Subcutaneous abdominal adipose tissue (tissue), 5 donors: ENCODE measurements at regions not wholly inside any gene's neighbourhood (a gene's known extent, or its start where the extent isn't known, plus 50 kb on each side); places are given as distances from the start of the nearest gene placed in this dataset.

ENCODE experiments used
- H3K27ac ChIP-seq: one replicate; pipeline ENCODE4 v1.7.0; 2013; ENCODE audit warnings: low read depth, mild to moderate bottlenecking, inconsistent platforms, low read length, moderate library complexity
- H3K27me3 ChIP-seq, 5 donors: one replicate each; pipeline ENCODE4 v1.7.0; 2013; ENCODE audit warnings: low read length in 5 of 5, inconsistent platforms in 1 of 5; ENCODE audit not compliant: control insufficient read depth in 5 of 5, insufficient read depth in 4 of 5
- H3K36me3 ChIP-seq, 5 donors: one replicate each; pipeline ENCODE4 v1.7.0; 2013; ENCODE audit warnings: low read length in 5 of 5; ENCODE audit not compliant: control insufficient read depth in 5 of 5, insufficient read depth in 5 of 5
- H3K4me1 ChIP-seq, 5 donors: one replicate each; pipeline ENCODE4 v1.7.0; 2013; ENCODE audit warnings: low read length in 5 of 5, mild to moderate bottlenecking in 3 of 5, moderate library complexity in 1 of 5; ENCODE audit not compliant: control insufficient read depth in 5 of 5, insufficient read depth in 5 of 5
- H3K4me3 ChIP-seq, 5 donors: one replicate each; pipeline ENCODE4 v1.7.0; 2013; ENCODE audit warnings: low read length in 5 of 5, low read depth in 1 of 5
- H3K9ac ChIP-seq, 5 donors: one replicate each; pipeline ENCODE4 v1.7.0; 2013; ENCODE audit warnings: low read length in 5 of 5, mild to moderate bottlenecking in 4 of 5, moderate library complexity in 3 of 5
- H3K9me3 ChIP-seq, 5 donors: one replicate each; pipeline ENCODE4 v1.7.0; 2013; ENCODE audit warnings: low read length in 5 of 5; ENCODE audit not compliant: control insufficient read depth in 5 of 5
- donor health status: healthy.
- donor health status: healthy.
- donor health status: healthy.
- donor health status: healthy.
- donor health status: healthy.

DNA sequence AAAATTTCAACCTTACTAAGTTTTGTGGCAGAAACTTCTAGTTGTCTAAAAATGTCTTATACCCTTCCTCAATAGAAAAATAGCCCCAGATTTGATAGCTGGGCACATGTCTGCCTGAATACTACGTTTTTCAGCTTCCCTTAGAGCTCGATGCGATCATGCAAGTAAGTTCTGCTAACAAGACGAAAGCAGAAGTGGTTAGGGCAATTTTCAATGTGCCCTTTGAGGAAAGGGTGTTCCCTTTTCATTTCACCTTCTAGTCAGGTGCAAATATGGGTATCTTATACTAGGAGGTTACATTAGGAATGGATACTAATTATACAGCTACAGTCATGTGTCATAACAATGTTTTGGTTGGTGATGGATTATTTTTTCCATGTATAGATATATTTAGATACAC is 1572.1 kb upstream of the LRRTM1 start:
- Histone ChIP-seq H3K4me3 (no peak overlapping the region), H3K9me3 (no peaks in the 10 kb centered on the region), H3K27me3 (no peaks in the 10 kb centered on the region), H3K27ac (no peak overlapping the region), H3K4me1 (no peaks in the 10 kb centered on the region), H3K9ac (no peak overlapping the region), H3K36me3 (no peaks in the 10 kb centered on the region)

DNA sequence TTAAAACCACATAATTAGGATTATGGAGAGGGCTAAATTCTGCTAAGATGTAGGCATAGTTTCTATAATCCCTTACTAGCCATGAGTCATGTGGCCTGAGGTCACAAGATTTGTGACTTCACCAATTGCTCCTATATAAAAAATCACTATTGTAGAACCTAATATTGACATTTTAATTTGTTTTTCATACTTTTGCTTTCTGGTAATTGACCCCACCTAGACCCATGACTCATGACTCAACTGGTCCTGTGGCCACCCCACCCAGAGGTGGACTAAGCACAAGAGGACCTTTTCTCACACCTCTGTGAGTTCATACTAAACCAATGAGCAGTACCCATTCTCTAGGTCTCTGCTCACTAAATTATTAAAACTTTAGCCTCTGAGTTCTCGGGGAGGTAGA is 1567.5 kb upstream of the LRRTM1 start:
- H3K4me3 ChIP-seq: no peak overlapping the region
- no peak overlapping the region for H3K27ac ChIP-seq
- H3K36me3 ChIP-seq: no peaks in the 10 kb centered on the region

GRCh38 chr2:81870119-81870518 is 1565.6 kb upstream of the LRRTM1 start:
- Histone ChIP-seq H3K4me1 (peaks cover 0 to 5% (median 0%) of the 10 kb centered on the region in 5 donors), H3K4me3 (no peak overlapping the region), H3K27ac (no peak overlapping the region), H3K9me3 (no peaks in the 10 kb centered on the region), H3K9ac (no peak overlapping the region), H3K36me3 (no peaks in the 10 kb centered on the region), H3K27me3 (no peaks in the 10 kb centered on the region)

More for the DNA sequence above, 1567.5 kb upstream of the LRRTM1 start:
- Histone ChIP-seq H3K9ac (no peak overlapping the region), H3K9me3 (no peaks in the 10 kb centered on the region), H3K4me1 (peaks cover 0 to 4% (median 0%) of the 10 kb centered on the region in 5 donors), H3K27me3 (no peaks in the 10 kb centered on the region)

GRCh38 chr2:81858998-81859397 is 1554.4 kb upstream of the LRRTM1 start:
- Histone ChIP-seq H3K9ac (no peak overlapping the region), H3K9me3 (no peaks in the 10 kb centered on the region), H3K27ac (no peak overlapping the region), H3K27me3 (no peaks in the 10 kb centered on the region), H3K4me3 (no peak overlapping the region), H3K36me3 (no peaks in the 10 kb centered on the region), H3K4me1 (no peaks in the 10 kb centered on the region)

DNA sequence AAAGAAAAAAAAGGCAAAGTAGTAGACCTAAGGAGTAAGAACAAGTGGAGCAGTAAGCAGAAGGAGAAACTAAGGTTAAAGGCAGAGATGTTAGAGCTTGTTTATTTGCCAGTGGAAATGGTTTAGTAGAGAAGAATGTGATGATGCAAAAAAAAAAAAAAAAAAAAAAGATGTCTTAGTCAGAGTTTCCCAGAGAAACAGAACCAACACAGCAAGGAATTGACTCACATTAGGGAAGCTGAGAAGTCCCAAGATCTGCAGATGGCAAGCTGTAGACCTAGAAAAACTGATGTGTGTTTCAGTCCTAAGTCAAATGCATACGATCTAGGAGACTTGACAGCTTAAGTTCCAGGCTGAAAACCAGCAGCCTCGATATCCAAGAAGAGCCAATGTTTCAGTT is 1548.8 kb upstream of the LRRTM1 start:
- H3K27me3 ChIP-seq: no peaks in the 10 kb centered on the region
- no peaks in the 10 kb centered on the region for H3K4me1 ChIP-seq
- no peaks in the 10 kb centered on the region for H3K36me3 ChIP-seq
- H3K9ac ChIP-seq: no peak overlapping the region
- H3K27ac ChIP-seq: no peak overlapping the region
- no peaks in the 10 kb centered on the region for H3K9me3 ChIP-seq
- no peak overlapping the region for H3K4me3 ChIP-seq

DNA sequence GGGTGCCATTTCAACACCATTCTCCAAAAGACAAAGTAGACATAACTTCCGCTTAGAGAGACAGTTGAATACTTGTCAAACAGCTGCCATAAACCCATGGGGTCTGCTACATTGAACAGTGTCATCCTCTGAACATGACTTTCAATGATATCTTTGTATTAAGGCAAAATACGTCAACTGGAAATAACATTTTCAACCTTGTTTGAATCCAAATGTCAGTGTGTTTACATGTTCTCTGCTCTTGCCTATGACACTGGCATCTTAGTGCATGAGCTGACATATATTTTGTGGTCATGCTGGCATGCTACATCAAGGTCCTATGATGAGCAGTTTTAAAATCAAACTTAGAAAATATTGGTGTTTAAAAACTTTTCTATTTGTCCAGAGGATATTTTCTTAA is 1548.1 kb upstream of the LRRTM1 start:
- no peak overlapping the region for H3K4me3 ChIP-seq

DNA sequence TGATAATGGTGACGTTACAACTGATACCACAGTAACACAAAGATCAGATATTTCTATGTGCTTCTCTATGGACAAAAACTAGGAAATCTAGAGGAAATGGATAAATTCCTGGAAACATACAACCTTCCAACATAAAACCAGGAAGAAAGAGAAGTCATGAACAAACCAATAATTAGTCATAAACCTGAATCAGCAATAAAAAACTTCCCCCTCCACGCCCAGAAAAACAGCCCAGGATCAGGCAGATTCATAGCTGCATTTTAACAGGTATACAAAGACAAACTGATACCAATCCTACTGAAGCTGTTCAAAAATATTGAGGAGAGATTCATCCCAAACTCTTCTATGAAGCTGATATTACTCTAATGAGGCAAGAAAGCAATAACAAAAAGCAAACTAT is 1535.2 kb upstream of the LRRTM1 start:
- no peaks in the 10 kb centered on the region for H3K36me3 ChIP-seq
- H3K9me3 ChIP-seq: peaks cover 0 to 2% (median 0%) of the 10 kb centered on the region in 5 donors
- H3K9ac ChIP-seq: no peak overlapping the region
- no peak overlapping the region for H3K27ac ChIP-seq
- no peaks in the 10 kb centered on the region for H3K27me3 ChIP-seq
- no peak overlapping the region for H3K4me3 ChIP-seq
- H3K4me1 ChIP-seq: no peaks in the 10 kb centered on the region

More for the DNA sequence above, 1548.1 kb upstream of the LRRTM1 start:
- no peaks in the 10 kb centered on the region for H3K9me3 ChIP-seq
- no peaks in the 10 kb centered on the region for H3K27me3 ChIP-seq
- no peak overlapping the region for H3K9ac ChIP-seq
- no peaks in the 10 kb centered on the region for H3K4me1 ChIP-seq
- H3K36me3 ChIP-seq: no peaks in the 10 kb centered on the region
- H3K27ac ChIP-seq: no peak overlapping the region

GRCh38 chr2:81835321-81836000 is 1530.9 kb upstream of the LRRTM1 start:
- Histone ChIP-seq H3K9me3 (peaks cover 0 to 18% (median 6%) of the 10 kb centered on the region in 5 donors), H3K4me1 (no peaks in the 10 kb centered on the region)

GRCh38 chr2:81786811-81787210 is 1482.3 kb upstream of the LRRTM1 start:
- H3K27ac ChIP-seq: no peak overlapping the region

More at GRCh38 chr2:81835321-81836000, 1530.9 kb upstream of the LRRTM1 start:
- Histone ChIP-seq H3K27me3 (no peaks in the 10 kb centered on the region), H3K27ac (no peak overlapping the region), H3K9ac (no peak overlapping the region), H3K4me3 (no peak overlapping the region), H3K36me3 (no peaks in the 10 kb centered on the region)

GRCh38 chr2:81767187-81767912 is 1462.8 kb upstream of the LRRTM1 start:
- no peak overlapping the region for H3K9ac ChIP-seq
- no peak overlapping the region for H3K27ac ChIP-seq
- no peaks in the 10 kb centered on the region for H3K36me3 ChIP-seq
- H3K9me3 ChIP-seq: no peaks in the 10 kb centered on the region
- H3K27me3 ChIP-seq: no peaks in the 10 kb centered on the region
- H3K4me3 ChIP-seq: no peak overlapping the region
- H3K4me1 ChIP-seq: no peaks in the 10 kb centered on the region

More at GRCh38 chr2:81786811-81787210, 1482.3 kb upstream of the LRRTM1 start:
- H3K9ac ChIP-seq: no peak overlapping the region
- H3K4me1 ChIP-seq: no peaks in the 10 kb centered on the region
- no peak overlapping the region for H3K4me3 ChIP-seq
- H3K27me3 ChIP-seq: no peaks in the 10 kb centered on the region
- no peaks in the 10 kb centered on the region for H3K36me3 ChIP-seq
- peaks cover 0 to 8% (median 5%) of the 10 kb centered on the region in 5 donors for H3K9me3 ChIP-seq
